Osteocyte (in vitro differentiated cells): ENCODE measurements at regions not wholly inside any gene's neighbourhood (a gene's known extent, or its start where the extent isn't known, plus 50 kb on each side); places are given as distances from the start of the nearest gene placed in this dataset.

ENCODE experiments used
- DNase-seq: peaks from one replicate; pipeline ENCODE4 v3.0.0; 2021; ENCODE audit warnings: mixed read lengths; ENCODE audit not compliant: unreplicated experiment; ENCODE audit errors: extremely low spot score
- H3K27ac Mint-ChIP-seq: one replicate; pipeline ENCODE4 v1.8.0; 2021; ENCODE audit warnings: mild to moderate bottlenecking, mixed read lengths; ENCODE audit not compliant: unreplicated experiment
- H3K27me3 Mint-ChIP-seq: one replicate; pipeline ENCODE4 v1.8.0; 2021; ENCODE audit warnings: mixed read lengths; ENCODE audit not compliant: unreplicated experiment
- H3K36me3 Mint-ChIP-seq: one replicate; pipeline ENCODE4 v1.8.0; 2021; ENCODE audit warnings: mixed read lengths; ENCODE audit not compliant: unreplicated experiment
- H3K4me1 Mint-ChIP-seq: one replicate; pipeline ENCODE4 v1.8.0; 2021; ENCODE audit warnings: mixed read lengths; ENCODE audit not compliant: unreplicated experiment
- H3K4me3 Mint-ChIP-seq: one replicate; pipeline ENCODE4 v1.8.0; 2021; ENCODE audit warnings: mild to moderate bottlenecking, moderate library complexity, mixed read lengths; ENCODE audit not compliant: unreplicated experiment
- H3K9me3 Mint-ChIP-seq: one replicate; pipeline ENCODE4 v1.8.0; 2021; ENCODE audit warnings: mixed read lengths; ENCODE audit not compliant: unreplicated experiment
- TF ChIP-seq, protein P1 (sequence below): fragments of 200-600 bp; sonication (generic); IDR thresholded peaks from 2 replicates; pipeline ENCODE4 v1.5.0; 2021; ENCODE audit warnings: antibody characterized with exemption, mild to moderate bottlenecking, moderate library complexity

DNA sequence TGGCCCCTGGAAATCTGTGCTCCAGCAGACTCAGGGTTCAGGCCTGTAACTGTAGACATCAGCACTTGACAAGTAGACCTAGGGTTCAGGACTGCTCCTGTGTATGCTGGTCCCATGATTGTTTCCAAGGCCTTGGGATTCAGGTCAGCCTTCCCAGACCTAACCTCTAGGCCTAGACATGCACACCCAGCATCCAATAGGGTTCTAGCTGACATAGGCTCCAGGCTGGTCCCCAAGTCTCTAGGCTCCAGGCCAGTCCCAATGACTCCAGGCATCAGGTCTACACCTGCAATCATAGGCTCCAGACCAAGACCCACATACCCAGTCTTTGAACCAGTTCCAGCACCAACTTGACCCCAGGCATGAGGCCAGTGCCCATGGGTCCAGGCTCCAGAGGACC, 166.2 kb upstream of the GRIA4 start:
- Mint-ChIP-seq H3K9me3 (peaks cover 17% of the 10 kb centered on the region), H3K27ac (no peak overlapping the region), H3K27me3 (no peaks in the 10 kb centered on the region), H3K4me3 (no peak overlapping the region), H3K36me3 (peaks cover 2% of the 10 kb centered on the region), H3K4me1 (no peaks in the 10 kb centered on the region)
- TF ChIP-seq, protein P1, sequence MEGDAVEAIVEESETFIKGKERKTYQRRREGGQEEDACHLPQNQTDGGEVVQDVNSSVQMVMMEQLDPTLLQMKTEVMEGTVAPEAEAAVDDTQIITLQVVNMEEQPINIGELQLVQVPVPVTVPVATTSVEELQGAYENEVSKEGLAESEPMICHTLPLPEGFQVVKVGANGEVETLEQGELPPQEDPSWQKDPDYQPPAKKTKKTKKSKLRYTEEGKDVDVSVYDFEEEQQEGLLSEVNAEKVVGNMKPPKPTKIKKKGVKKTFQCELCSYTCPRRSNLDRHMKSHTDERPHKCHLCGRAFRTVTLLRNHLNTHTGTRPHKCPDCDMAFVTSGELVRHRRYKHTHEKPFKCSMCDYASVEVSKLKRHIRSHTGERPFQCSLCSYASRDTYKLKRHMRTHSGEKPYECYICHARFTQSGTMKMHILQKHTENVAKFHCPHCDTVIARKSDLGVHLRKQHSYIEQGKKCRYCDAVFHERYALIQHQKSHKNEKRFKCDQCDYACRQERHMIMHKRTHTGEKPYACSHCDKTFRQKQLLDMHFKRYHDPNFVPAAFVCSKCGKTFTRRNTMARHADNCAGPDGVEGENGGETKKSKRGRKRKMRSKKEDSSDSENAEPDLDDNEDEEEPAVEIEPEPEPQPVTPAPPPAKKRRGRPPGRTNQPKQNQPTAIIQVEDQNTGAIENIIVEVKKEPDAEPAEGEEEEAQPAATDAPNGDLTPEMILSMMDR, result no peak
- peak; percentile 59 for DNase-seq

- no peak for DNase-seq
- H3K27ac Mint-ChIP-seq, result no peak overlapping the region
- TF ChIP-seq, protein P1, result no peak
- no peaks in the 10 kb centered on the region for H3K36me3 Mint-ChIP-seq
- no peaks in the 10 kb centered on the region for H3K27me3 Mint-ChIP-seq
- no peak overlapping the region for H3K4me3 Mint-ChIP-seq
- H3K9me3 Mint-ChIP-seq, result peaks cover 5% of the 10 kb centered on the region
- H3K4me1 Mint-ChIP-seq, result no peaks in the 10 kb centered on the region
Measured at GRCh38 chr11:105432241-105432995, 177.5 kb upstream of the GRIA4 start.

- no peak overlapping the region for H3K4me3 Mint-ChIP-seq
- H3K27me3 Mint-ChIP-seq, result no peaks in the 10 kb centered on the region
- DNase-seq, result no peak
- H3K27ac Mint-ChIP-seq, result no peak overlapping the region
- H3K9me3 Mint-ChIP-seq, result peaks cover 8% of the 10 kb centered on the region
- TF ChIP-seq, protein P1, result no peak
- peaks cover 2% of the 10 kb centered on the region for H3K36me3 Mint-ChIP-seq
- no peaks in the 10 kb centered on the region for H3K4me1 Mint-ChIP-seq
Measured at GRCh38 chr11:105429096-105429910, 180.6 kb upstream of the GRIA4 start.

- Mint-ChIP-seq H3K4me1 (no peaks in the 10 kb centered on the region), H3K4me3 (no peak overlapping the region), H3K27ac (no peak overlapping the region), H3K9me3 (no peaks in the 10 kb centered on the region), H3K36me3 (no peaks in the 10 kb centered on the region), H3K27me3 (no peaks in the 10 kb centered on the region)
- DNase-seq, result no peak
- TF ChIP-seq, protein P1, result no peak
Measured at GRCh38 chr11:105407101-105407500, 202.8 kb upstream of the GRIA4 start.

DNA sequence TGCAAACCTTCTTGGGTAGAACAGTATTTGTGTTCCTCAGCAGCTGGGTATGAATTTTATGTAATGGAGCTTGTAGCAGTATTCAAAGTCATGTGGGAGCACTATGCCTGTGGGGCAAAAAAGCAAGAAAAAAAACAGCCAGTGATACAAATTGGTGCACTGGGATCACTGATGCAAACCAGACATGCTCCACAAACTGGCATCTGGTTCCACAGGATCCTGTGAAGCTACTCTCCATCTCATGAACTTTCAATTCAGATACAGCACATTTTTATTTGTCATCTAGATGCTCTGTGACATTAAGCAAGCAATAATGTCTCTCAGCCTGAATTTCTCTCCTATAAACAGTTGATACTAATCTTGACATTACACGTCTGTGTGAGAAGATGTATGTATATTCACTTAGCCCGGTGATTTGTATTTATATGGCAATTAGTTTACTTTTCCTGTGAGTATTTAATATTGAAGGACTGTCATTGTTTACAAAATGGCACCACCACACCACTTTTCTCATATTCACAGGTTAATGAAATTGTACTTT, 208.5 kb upstream of the GRIA4 start:
- DNase-seq, result no peak
- TF ChIP-seq, protein P1, result no peak
- Mint-ChIP-seq H3K27me3 (peaks cover 19% of the 10 kb centered on the region), H3K4me1 (no peaks in the 10 kb centered on the region), H3K4me3 (no peak overlapping the region), H3K27ac (no peak overlapping the region), H3K36me3 (no peaks in the 10 kb centered on the region), H3K9me3 (no peaks in the 10 kb centered on the region)
